ENCODE measurements at regions not wholly inside any gene's neighbourhood (a gene's known extent, or its start where the extent isn't known, plus 50 kb on each side); places are given as distances from the start of the nearest gene placed in this dataset.

GRCh38 chr18:68480196-68480595 lies 234.7 kb downstream of the TMX3 start:
- no peak overlapping the region for H2AFZ ChIP-seq
- no peak overlapping the region for H3K9ac ChIP-seq
- H3K79me2 ChIP-seq (ENCODE audit: insufficient read depth): no peaks in the 10 kb centered on the region
- no peaks in the 10 kb centered on the region for H3K4me1 ChIP-seq (ENCODE audit: insufficient read depth)
- no peaks in the 10 kb centered on the region for H4K20me1 ChIP-seq (ENCODE audit: insufficient read depth)
- DNase-seq: no peak
- no peaks in the 10 kb centered on the region for H3K9me2 ChIP-seq (ENCODE audit: insufficient read depth)
- no peaks in the 10 kb centered on the region for H3F3A ChIP-seq (ENCODE audit: insufficient read depth)
- no peak overlapping the region for H3K4me3 ChIP-seq
- no peak overlapping the region for H3K27ac ChIP-seq
- H3K36me3 ChIP-seq (ENCODE audit: low read depth): no peaks in the 10 kb centered on the region
- WGBS, 2 experiments (ENCODE audit: low coverage in 1 of 2, low lambda C conversion rate in 2 of 2, missing lambda C conversion rate in 2 of 2): 94 to 95% methylated on average over 4 of the region's 4 CpGs
- H3K27me3 ChIP-seq (replicated peaks; ENCODE audit: insufficient read depth): no peaks in the 10 kb centered on the region
- TF ChIP-seq EZH2phosphoT487 (IDR thresholded peaks at IDR 0.05; ENCODE audit: insufficient read depth, low read depth): no peak
- no peak for TF ChIP-seq EZH2 (IDR thresholded peaks at IDR 0.05; ENCODE audit: insufficient read depth, poor library complexity, severe bottlenecking)
- no peak overlapping the region for H3K4me2 ChIP-seq (ENCODE audit: unreplicated experiment)
- no peaks in the 10 kb centered on the region for H3K9me3 ChIP-seq (ENCODE audit: low read depth)
- in situ Hi-C loops (cut with MboI): no loop called here

- no peaks in the 10 kb centered on the region for H3K4me1 ChIP-seq (ENCODE audit: insufficient read depth)
- TF ChIP-seq EZH2 (IDR thresholded peaks at IDR 0.05; ENCODE audit: insufficient read depth, poor library complexity, severe bottlenecking): no peak
- TF ChIP-seq EZH2phosphoT487 (IDR thresholded peaks at IDR 0.05; ENCODE audit: insufficient read depth, low read depth): no peak
- 91 to 95% methylated on average over 2 of the region's 2 CpGs for WGBS, 2 experiments (ENCODE audit: low coverage in 1 of 2, low lambda C conversion rate in 2 of 2, missing lambda C conversion rate in 2 of 2)
- no peak for DNase-seq
- no peak overlapping the region for H3K4me3 ChIP-seq
- H3K9me2 ChIP-seq (ENCODE audit: insufficient read depth): no peaks in the 10 kb centered on the region
- no peak overlapping the region for H3K9ac ChIP-seq
- H4K20me1 ChIP-seq (ENCODE audit: insufficient read depth): no peaks in the 10 kb centered on the region
- no peak overlapping the region for H2AFZ ChIP-seq
- H3K36me3 ChIP-seq (ENCODE audit: low read depth): no peaks in the 10 kb centered on the region
- no peak overlapping the region for H3K4me2 ChIP-seq (ENCODE audit: unreplicated experiment)
- in situ Hi-C loops (cut with MboI): no loop called here
- H3K79me2 ChIP-seq (ENCODE audit: insufficient read depth): no peaks in the 10 kb centered on the region
- no peaks in the 10 kb centered on the region for H3F3A ChIP-seq (ENCODE audit: insufficient read depth)
- H3K9me3 ChIP-seq (ENCODE audit: low read depth): no peaks in the 10 kb centered on the region
- no peak overlapping the region for H3K27ac ChIP-seq
- H3K27me3 ChIP-seq (replicated peaks; ENCODE audit: insufficient read depth): no peaks in the 10 kb centered on the region
Observed at GRCh38 chr18:68478246-68478645, 236.7 kb downstream of the TMX3 start.

- Histone ChIP-seq H3K9me2 (ENCODE audit: insufficient read depth) (no peaks in the 10 kb centered on the region), H3K9me3 (ENCODE audit: low read depth) (no peaks in the 10 kb centered on the region), H3K27me3 (replicated peaks; ENCODE audit: insufficient read depth) (no peaks in the 10 kb centered on the region), H4K20me1 (ENCODE audit: insufficient read depth) (no peaks in the 10 kb centered on the region), H3K36me3 (ENCODE audit: low read depth) (no peaks in the 10 kb centered on the region), H2AFZ (no peak overlapping the region), H3K4me2 (ENCODE audit: unreplicated experiment) (no peak overlapping the region), H3K4me3 (no peak overlapping the region), H3K9ac (no peak overlapping the region), H3K79me2 (ENCODE audit: insufficient read depth) (no peaks in the 10 kb centered on the region), H3K27ac (no peak overlapping the region), H3F3A (ENCODE audit: insufficient read depth) (no peaks in the 10 kb centered on the region), H3K4me1 (ENCODE audit: insufficient read depth) (no peaks in the 10 kb centered on the region)
- WGBS, 2 experiments (ENCODE audit: low coverage in 1 of 2, low lambda C conversion rate in 2 of 2, missing lambda C conversion rate in 2 of 2): 89 to 90% methylated on average over 3 of the region's 3 CpGs
- in situ Hi-C loops (cut with MboI): no loop called here
- no peak for DNase-seq
- TF ChIP-seq EZH2phosphoT487 (IDR thresholded peaks at IDR 0.05; ENCODE audit: insufficient read depth, low read depth): no peak
- TF ChIP-seq EZH2 (IDR thresholded peaks at IDR 0.05; ENCODE audit: insufficient read depth, poor library complexity, severe bottlenecking): no peak
Observed at GRCh38 chr18:68475883-68476282, 239.0 kb downstream of the TMX3 start.

- Histone ChIP-seq H3F3A (ENCODE audit: insufficient read depth) (no peaks in the 10 kb centered on the region), H3K27ac (no peak overlapping the region), H3K9me3 (ENCODE audit: low read depth) (no peaks in the 10 kb centered on the region), H3K9me2 (ENCODE audit: insufficient read depth) (no peaks in the 10 kb centered on the region), H3K4me2 (ENCODE audit: unreplicated experiment) (no peak overlapping the region), H4K20me1 (ENCODE audit: insufficient read depth) (no peaks in the 10 kb centered on the region), H3K36me3 (ENCODE audit: low read depth) (no peaks in the 10 kb centered on the region), H2AFZ (0 out of 2 replicates have a peak overlapping the region, but pooled peaks have one; percentile 25), H3K27me3 (replicated peaks; ENCODE audit: insufficient read depth) (no peaks in the 10 kb centered on the region), H3K4me1 (ENCODE audit: insufficient read depth) (no peaks in the 10 kb centered on the region; the same call in 1 of the 2 replicates), H3K79me2 (ENCODE audit: insufficient read depth) (no peaks in the 10 kb centered on the region), H3K9ac (no peak overlapping the region), H3K4me3 (no peak overlapping the region)
- in situ Hi-C loops (cut with MboI): no loop called here
- TF ChIP-seq EZH2phosphoT487 (IDR thresholded peaks at IDR 0.05; ENCODE audit: insufficient read depth, low read depth) (no peak), EZH2 (IDR thresholded peaks at IDR 0.05; ENCODE audit: insufficient read depth, poor library complexity, severe bottlenecking) (no peak)
- no peak for DNase-seq
Observed at GRCh38 chr18:68472701-68473295, 242.1 kb downstream of the TMX3 start.

Measured in GM23248 (cell line).